Adipocyte (in vitro differentiated cells): ENCODE measurements at regions not wholly inside any gene's neighbourhood (a gene's known extent, or its start where the extent isn't known, plus 50 kb on each side); places are given as distances from the start of the nearest gene placed in this dataset.

Experiments
- DNase-seq: peaks from one replicate; pipeline ENCODE4 v3.0.0-alpha.2; 2015; ENCODE audit warnings: low read depth
- H3K27me3 ChIP-seq: replicated peaks from 2 replicates; pipeline ENCODE4 v1.7.0; 2013; ENCODE audit warnings: mild to moderate bottlenecking, low read length, moderate library complexity; ENCODE audit not compliant: control insufficient read depth, insufficient read depth
- H3K36me3 ChIP-seq: 2 replicates; pipeline ENCODE4 v1.7.0; 2013; ENCODE audit warnings: low read length, mild to moderate bottlenecking, moderate library complexity; ENCODE audit not compliant: control insufficient read depth, insufficient read depth, severe bottlenecking
- H3K4me1 ChIP-seq: 2 replicates; pipeline ENCODE4 v1.7.0; 2013; ENCODE audit warnings: mild to moderate bottlenecking, low read length, moderate library complexity; ENCODE audit not compliant: control insufficient read depth, insufficient read depth
- H3K4me3 ChIP-seq: 2 replicates; pipeline ENCODE4 v1.7.0; 2013; ENCODE audit warnings: mild to moderate bottlenecking, low read length, moderate library complexity
- H3K9ac ChIP-seq: 2 replicates; pipeline ENCODE4 v1.7.0; 2013; ENCODE audit warnings: mild to moderate bottlenecking, low read length, moderate library complexity
- H3K9me3 ChIP-seq: 2 replicates; pipeline ENCODE4 v1.7.0; 2013; ENCODE audit warnings: mild to moderate bottlenecking, low read length, moderate library complexity; ENCODE audit not compliant: control insufficient read depth

DNA sequence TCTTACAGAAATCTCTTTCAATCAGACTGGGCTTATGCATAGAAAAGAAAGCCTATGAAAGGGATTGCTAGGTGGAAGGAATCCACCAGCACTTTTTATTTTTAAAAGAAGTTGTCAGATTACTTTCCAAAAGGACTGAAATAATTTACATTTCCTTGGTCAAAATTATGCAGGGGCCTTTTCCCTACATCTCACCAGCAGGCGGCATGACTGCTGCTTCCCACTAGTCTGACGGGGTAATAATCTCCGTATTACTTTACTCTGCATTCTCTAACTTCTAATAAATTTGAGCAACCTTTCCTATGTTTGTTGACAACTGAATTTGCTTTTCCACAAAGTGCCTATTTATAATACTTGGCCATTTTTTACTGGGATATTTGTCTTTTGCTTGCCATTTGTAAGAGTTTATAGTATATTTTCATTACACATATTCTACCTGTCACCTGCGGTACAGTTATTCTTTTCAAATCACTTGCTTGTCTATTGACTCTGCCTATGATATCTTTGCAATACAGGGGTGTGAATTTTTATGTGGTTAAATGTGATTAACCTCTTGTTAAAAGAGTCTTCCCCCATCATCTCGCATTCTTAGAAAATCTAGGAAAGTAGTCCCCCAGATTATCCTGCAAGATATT, 51.9 kb upstream of the USP47 start:
- no peaks in the 10 kb centered on the region for H3K4me1 ChIP-seq
- peak; percentile 18 for DNase-seq

GRCh38 chr11:11788063-11788710, 53.6 kb upstream of the USP47 start:
- Histone ChIP-seq H3K9ac (no peak overlapping the region), H3K27me3 (no peaks in the 10 kb centered on the region), H3K9me3 (no peaks in the 10 kb centered on the region), H3K4me3 (no peak overlapping the region), H3K36me3 (no peaks in the 10 kb centered on the region), H3K4me1 (no peaks in the 10 kb centered on the region)
- DNase-seq: no peak

More for the DNA sequence above, 51.9 kb upstream of the USP47 start:
- H3K9me3 ChIP-seq: no peaks in the 10 kb centered on the region
- no peak overlapping the region for H3K4me3 ChIP-seq
- H3K27me3 ChIP-seq: no peaks in the 10 kb centered on the region
- no peaks in the 10 kb centered on the region for H3K36me3 ChIP-seq
- no peak overlapping the region for H3K9ac ChIP-seq

DNA sequence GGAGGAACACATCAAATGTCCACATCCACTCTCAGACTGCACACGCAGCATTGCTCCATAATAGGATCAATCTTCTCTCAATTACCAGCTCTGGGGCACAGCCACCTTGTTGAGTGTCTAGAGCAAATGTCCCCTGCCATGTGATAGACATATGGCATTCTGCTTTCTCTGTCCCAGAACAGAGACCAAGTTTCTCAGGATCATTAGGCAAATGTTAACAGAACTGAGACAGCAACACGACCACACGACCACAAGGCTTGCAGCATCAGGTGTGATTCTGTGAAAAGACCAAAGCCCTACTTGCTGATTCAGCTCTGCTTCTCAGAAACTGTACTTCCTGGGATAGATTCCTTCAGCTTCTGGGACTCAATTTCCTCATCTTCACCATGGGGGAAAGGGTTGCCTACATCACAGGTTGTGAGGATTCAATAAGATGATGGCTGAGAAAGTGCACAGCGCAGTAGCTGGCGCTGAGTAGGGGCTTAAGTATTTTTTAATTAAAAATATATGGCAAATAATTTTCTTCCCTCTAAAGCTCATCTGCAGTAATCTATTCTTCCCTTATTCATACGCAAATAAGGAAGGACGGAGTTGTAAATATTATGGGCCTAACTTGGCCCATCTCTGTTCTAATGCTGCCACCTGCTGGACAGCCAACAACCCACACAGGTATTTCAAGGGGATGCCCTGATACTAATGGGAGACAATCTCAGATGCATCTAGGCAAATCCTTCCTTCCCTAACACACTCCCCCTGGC, 54.3 kb upstream of the USP47 start:
- H3K9me3 ChIP-seq: no peaks in the 10 kb centered on the region
- no peaks in the 10 kb centered on the region for H3K4me1 ChIP-seq
- peaks cover 2% of the 10 kb centered on the region for H3K27me3 ChIP-seq
- H3K36me3 ChIP-seq: no peaks in the 10 kb centered on the region
- peak; percentile 87 for DNase-seq
- no peak overlapping the region for H3K9ac ChIP-seq
- no peak overlapping the region for H3K4me3 ChIP-seq

GRCh38 chr11:11786771-11787170, 55.0 kb upstream of the USP47 start:
- Histone ChIP-seq H3K27me3 (peaks cover 7% of the 10 kb centered on the region), H3K4me1 (no peaks in the 10 kb centered on the region), H3K36me3 (no peaks in the 10 kb centered on the region), H3K9me3 (no peaks in the 10 kb centered on the region), H3K9ac (no peak overlapping the region), H3K4me3 (no peak overlapping the region)
- peak; percentile 52 for DNase-seq

- H3K36me3 ChIP-seq: no peaks in the 10 kb centered on the region
- DNase-seq: no peak
Observed at GRCh38 chr11:11786234-11786633, 55.5 kb upstream of the USP47 start.

DNA sequence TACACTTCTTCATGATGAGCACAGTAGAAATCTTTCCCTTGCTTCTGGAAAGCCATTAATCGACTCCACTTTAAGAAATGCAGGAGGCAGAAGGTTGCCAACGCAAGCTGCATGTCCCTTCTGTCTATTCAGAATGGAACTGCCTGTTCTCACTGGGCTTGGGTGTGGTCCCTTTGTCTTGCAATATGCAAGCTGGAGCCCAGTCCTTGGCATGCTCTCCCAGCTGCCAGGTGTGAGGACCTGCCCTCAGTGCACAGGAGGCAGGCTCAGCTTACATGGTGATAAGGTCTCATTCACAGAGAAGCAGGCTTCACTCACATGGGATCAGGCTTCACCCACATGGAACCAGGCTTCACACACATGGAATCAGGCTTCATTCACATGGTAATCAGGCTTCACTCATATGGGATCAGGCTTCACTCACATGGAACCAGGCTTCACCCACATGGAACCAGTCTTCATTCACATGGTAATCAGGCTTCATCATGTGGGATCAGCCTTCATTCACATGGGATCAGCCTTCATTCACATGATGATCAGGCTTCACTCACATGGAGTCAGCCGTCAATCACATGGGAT, 59.2 kb upstream of the USP47 start:
- H3K27me3 ChIP-seq: peaks cover 43% of the 10 kb centered on the region
- no peak overlapping the region for H3K4me3 ChIP-seq
- no peaks in the 10 kb centered on the region for H3K4me1 ChIP-seq
- DNase-seq: no peak
- no peaks in the 10 kb centered on the region for H3K9me3 ChIP-seq
- no peak overlapping the region for H3K9ac ChIP-seq
- no peaks in the 10 kb centered on the region for H3K36me3 ChIP-seq

More at GRCh38 chr11:11786234-11786633, 55.5 kb upstream of the USP47 start:
- Histone ChIP-seq H3K9me3 (no peaks in the 10 kb centered on the region), H3K4me1 (no peaks in the 10 kb centered on the region), H3K9ac (no peak overlapping the region), H3K27me3 (peaks cover 13% of the 10 kb centered on the region), H3K4me3 (no peak overlapping the region)

- Histone ChIP-seq H3K36me3 (no peaks in the 10 kb centered on the region), H3K9ac (no peak overlapping the region), H3K27me3 (peaks cover 61% of the 10 kb centered on the region), H3K9me3 (no peaks in the 10 kb centered on the region), H3K4me1 (no peaks in the 10 kb centered on the region), H3K4me3 (no peak overlapping the region)
- DNase-seq: no peak
Observed at GRCh38 chr11:11780858-11781257, 60.9 kb upstream of the USP47 start.

DNA sequence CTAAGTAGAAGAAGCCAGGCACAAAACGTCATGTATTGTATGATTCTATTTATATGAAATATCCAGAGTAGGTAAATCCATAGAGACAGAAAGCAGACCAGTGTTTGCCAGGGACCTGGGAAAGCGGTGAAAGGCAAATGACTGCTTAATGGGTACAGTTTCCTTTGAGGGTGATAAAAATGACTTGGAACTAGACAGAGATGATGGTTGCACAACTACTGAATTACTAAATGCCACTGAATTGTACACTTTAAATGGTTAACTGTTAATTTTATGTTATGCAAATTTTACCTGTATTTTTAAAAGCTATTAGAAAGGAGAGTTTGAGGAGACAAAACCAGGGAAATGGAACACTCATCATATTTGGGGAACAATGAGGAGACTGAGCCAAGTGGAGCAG, 61.8 kb upstream of the USP47 start:
- no peak for DNase-seq
- no peak overlapping the region for H3K9ac ChIP-seq

GRCh38 chr11:11777897-11778296, 63.9 kb upstream of the USP47 start:
- Histone ChIP-seq H3K4me1 (no peaks in the 10 kb centered on the region), H3K9ac (no peak overlapping the region), H3K27me3 (peaks cover 74% of the 10 kb centered on the region), H3K9me3 (no peaks in the 10 kb centered on the region), H3K4me3 (no peak overlapping the region), H3K36me3 (no peaks in the 10 kb centered on the region)
- no peak for DNase-seq

More for the DNA sequence above, 61.8 kb upstream of the USP47 start:
- Histone ChIP-seq H3K4me3 (no peak overlapping the region), H3K36me3 (no peaks in the 10 kb centered on the region), H3K4me1 (no peaks in the 10 kb centered on the region), H3K9me3 (no peaks in the 10 kb centered on the region), H3K27me3 (peaks cover 70% of the 10 kb centered on the region)

DNA sequence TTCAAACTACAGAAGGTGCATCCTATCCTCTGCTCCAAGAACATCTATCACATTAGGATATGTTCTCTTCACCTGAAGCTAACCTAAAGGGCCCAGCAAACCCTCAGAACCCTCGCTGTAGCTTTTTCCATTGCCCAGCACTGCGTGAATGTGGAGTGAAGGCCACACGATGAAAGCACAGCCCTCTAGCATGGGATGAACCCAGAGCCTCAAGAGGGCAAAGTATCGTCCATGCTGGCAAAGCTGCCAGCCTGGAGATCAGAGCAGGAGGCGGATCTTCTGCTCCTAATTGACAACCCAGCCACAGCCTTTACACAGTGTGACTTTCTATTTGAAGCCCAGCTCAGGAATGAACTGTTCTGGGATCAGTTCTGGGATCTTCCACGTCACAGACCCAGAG, 65.1 kb upstream of the USP47 start:
- Histone ChIP-seq H3K9ac (no peak overlapping the region), H3K27me3 (peaks cover 66% of the 10 kb centered on the region), H3K9me3 (no peaks in the 10 kb centered on the region), H3K4me3 (no peak overlapping the region), H3K36me3 (no peaks in the 10 kb centered on the region), H3K4me1 (no peaks in the 10 kb centered on the region)
- no peak for DNase-seq

DNA sequence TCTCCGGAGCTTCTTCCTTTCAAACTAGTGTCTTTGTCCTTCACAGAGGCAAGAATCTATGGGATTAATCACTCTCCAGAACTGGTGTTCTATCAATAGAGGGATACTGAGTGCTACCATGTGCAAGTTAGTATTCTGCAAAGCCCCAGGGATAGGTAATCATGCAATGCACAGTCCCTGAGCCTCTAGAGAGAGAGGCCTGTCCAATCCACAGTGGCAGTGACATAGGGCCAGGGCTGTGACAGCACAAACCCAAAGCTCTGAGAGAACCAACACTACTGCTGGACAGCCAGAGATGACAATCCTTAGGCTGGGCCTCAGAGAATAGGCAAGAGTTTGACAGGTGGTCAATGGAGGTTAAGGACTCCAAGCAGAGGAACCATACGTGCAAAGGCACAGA, 66.8 kb upstream of the USP47 start:
- H3K27me3 ChIP-seq: peaks cover 62% of the 10 kb centered on the region
- no peaks in the 10 kb centered on the region for H3K36me3 ChIP-seq
- H3K4me3 ChIP-seq: no peak overlapping the region
- no peaks in the 10 kb centered on the region for H3K9me3 ChIP-seq
- H3K9ac ChIP-seq: no peak overlapping the region
- no peaks in the 10 kb centered on the region for H3K4me1 ChIP-seq
- DNase-seq: no peak
